AG04449 (cell line): ENCODE measurements at regions not wholly inside any gene's neighbourhood (a gene's known extent, or its start where the extent isn't known, plus 50 kb on each side); places are given as distances from the start of the nearest gene placed in this dataset.

Experiments
- CTCF ChIA-PET: fragments of 350-600 bp; formaldehyde crosslinking; extraction: SDS; loops from one replicate; lab custom pipeline; 2021; ENCODE audit warnings: antibody characterized with exemption; lab: Yijun Ruan, JAX
- POLR2A ChIA-PET: fragments of 400-600, 350-600 bp; formaldehyde crosslinking; extraction: SDS; loops from one replicate; lab custom pipeline; 2020; ENCODE audit warnings: antibody characterized with exemption, inconsistent platforms; lab: Yijun Ruan, JAX
- DNase-seq: peaks from one replicate; pipeline ENCODE4 v3.0.0-alpha.2; 2010; ENCODE audit warnings: low read depth, low spot score
- H3K4me3 ChIP-seq: 2 replicates; pipeline ENCODE4 v1.5.1; 2011; ENCODE audit warnings: low read depth, mild to moderate bottlenecking, control low read depth, low read length
- CTCF ChIP-seq: IDR thresholded peaks from one replicate; pipeline ENCODE4 v1.5.1; 2011; ENCODE audit warnings: mild to moderate bottlenecking, moderate library complexity, low read length, control low read depth, inconsistent platforms; ENCODE audit not compliant: insufficient read depth; ENCODE audit errors: missing control alignments

GRCh38 chr10:10317151-10317550, 700.5 kb upstream of the CELF2 start:
- POLR2A ChIA-PET = no interaction called here
- CTCF ChIA-PET = no interaction called here
- TF ChIP-seq CTCF = no peak
- no peak for DNase-seq
- no peak overlapping the region for H3K4me3 ChIP-seq

- no peak for DNase-seq
- no peak for TF ChIP-seq CTCF
- ChIA-PET CTCF (no interaction called here), POLR2A (no interaction called here)
- no peak overlapping the region for H3K4me3 ChIP-seq
Measured at GRCh38 chr10:10318856-10319255, 698.8 kb upstream of the CELF2 start.

GRCh38 chr10:10320956-10321355, 696.7 kb upstream of the CELF2 start:
- H3K4me3 ChIP-seq = no peak overlapping the region
- POLR2A ChIA-PET = no interaction called here
- no peak for DNase-seq
- CTCF ChIA-PET = no interaction called here
- no peak for TF ChIP-seq CTCF

GRCh38 chr10:10326116-10326515, 691.6 kb upstream of the CELF2 start:
- no peak for TF ChIP-seq CTCF
- POLR2A ChIA-PET = no interaction called here
- no peak overlapping the region for H3K4me3 ChIP-seq
- CTCF ChIA-PET = no interaction called here
- no peak for DNase-seq

- ChIA-PET CTCF (no interaction called here), POLR2A (no interaction called here)
- no peak for DNase-seq
- no peak for TF ChIP-seq CTCF
- no peak overlapping the region for H3K4me3 ChIP-seq
Measured at GRCh38 chr10:10327934-10328333, 689.7 kb upstream of the CELF2 start.

- no peak overlapping the region for H3K4me3 ChIP-seq
- ChIA-PET POLR2A (no interaction called here), CTCF (no interaction called here)
- TF ChIP-seq CTCF = no peak
- DNase-seq = no peak
Measured at GRCh38 chr10:10330418-10330817, 687.3 kb upstream of the CELF2 start.

GRCh38 chr10:10332786-10333185, 684.9 kb upstream of the CELF2 start:
- no peak for TF ChIP-seq CTCF
- H3K4me3 ChIP-seq = no peak overlapping the region
- ChIA-PET CTCF (no interaction called here), POLR2A (no interaction called here)
- DNase-seq = no peak
